ENCODE measurements at regions not wholly inside any gene's neighbourhood (a gene's known extent, or its start where the extent isn't known, plus 50 kb on each side); places are given as distances from the start of the nearest gene placed in this dataset.
"Not testable (repeated sequence)": the region's sequence is repeated elsewhere in the genome, so short reads cannot be mapped to it uniquely, and the experiment has no call there.

DNA sequence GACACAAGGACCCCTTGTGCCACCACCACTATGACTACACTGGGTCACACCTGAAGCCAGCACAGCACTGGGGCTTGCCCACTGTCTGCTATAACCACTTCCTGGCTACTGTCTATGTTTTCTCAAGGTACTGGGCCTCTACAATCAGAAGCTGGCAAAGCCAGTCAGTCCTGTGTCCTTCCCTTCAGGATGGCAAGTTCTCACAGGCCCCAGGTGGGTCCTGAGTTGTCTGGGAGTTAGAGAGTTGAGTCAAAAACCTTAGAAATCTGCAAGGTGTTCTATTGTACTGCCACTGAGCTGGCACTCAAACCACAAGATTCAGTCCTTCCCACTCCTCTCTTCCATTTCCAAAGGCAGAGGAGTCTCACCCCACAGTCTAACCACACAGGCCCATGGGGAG lies 705.5 kb downstream of the IPMK start:
- Histone ChIP-seq H3K36me3 (ENCODE audit: insufficient read depth, low read length, poor library complexity, severe bottlenecking) (no peaks in the 10 kb centered on the region), H3K27me3 (replicated peaks; ENCODE audit: insufficient read depth, low read depth, low read length, poor library complexity) (no peaks in the 10 kb centered on the region), H3K4me1 (ENCODE audit: insufficient read depth, low read length, poor library complexity, severe bottlenecking) (no peaks in the 10 kb centered on the region), H3K27ac (ENCODE audit: low read depth, low read length, poor library complexity, severe bottlenecking) (no peak overlapping the region), H3K9me3 (ENCODE audit: low read depth, low read length, poor library complexity, severe bottlenecking) (peaks cover 11% of the 10 kb centered on the region), H3K4me3 (ENCODE audit: low read depth, low read length, poor library complexity, severe bottlenecking) (no peak overlapping the region)
- DNase-seq (ENCODE audit: low spot score), result no peak
- BruUV-seq (replicated peaks), result no TSS peak
- ChIA-PET POLR2A (ENCODE audit: low non-redundant PET) (no interaction called here), CTCF (no interaction called here)
- intact Hi-C loops (cut with micrococcal nuclease; ENCODE audit: unreplicated experiment), result no loop called here
- TF ChIP-seq, protein P1, sequence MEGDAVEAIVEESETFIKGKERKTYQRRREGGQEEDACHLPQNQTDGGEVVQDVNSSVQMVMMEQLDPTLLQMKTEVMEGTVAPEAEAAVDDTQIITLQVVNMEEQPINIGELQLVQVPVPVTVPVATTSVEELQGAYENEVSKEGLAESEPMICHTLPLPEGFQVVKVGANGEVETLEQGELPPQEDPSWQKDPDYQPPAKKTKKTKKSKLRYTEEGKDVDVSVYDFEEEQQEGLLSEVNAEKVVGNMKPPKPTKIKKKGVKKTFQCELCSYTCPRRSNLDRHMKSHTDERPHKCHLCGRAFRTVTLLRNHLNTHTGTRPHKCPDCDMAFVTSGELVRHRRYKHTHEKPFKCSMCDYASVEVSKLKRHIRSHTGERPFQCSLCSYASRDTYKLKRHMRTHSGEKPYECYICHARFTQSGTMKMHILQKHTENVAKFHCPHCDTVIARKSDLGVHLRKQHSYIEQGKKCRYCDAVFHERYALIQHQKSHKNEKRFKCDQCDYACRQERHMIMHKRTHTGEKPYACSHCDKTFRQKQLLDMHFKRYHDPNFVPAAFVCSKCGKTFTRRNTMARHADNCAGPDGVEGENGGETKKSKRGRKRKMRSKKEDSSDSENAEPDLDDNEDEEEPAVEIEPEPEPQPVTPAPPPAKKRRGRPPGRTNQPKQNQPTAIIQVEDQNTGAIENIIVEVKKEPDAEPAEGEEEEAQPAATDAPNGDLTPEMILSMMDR (conservative IDR thresholded peaks at IDR 0.05; ENCODE audit: low read depth, low read length), result no peak
- no peak for TF ChIP-seq EZH2 (IDR thresholded peaks at IDR 0.05; ENCODE audit: borderline replicate concordance, low read depth, low read length, poor library complexity, severe bottlenecking)

DNA sequence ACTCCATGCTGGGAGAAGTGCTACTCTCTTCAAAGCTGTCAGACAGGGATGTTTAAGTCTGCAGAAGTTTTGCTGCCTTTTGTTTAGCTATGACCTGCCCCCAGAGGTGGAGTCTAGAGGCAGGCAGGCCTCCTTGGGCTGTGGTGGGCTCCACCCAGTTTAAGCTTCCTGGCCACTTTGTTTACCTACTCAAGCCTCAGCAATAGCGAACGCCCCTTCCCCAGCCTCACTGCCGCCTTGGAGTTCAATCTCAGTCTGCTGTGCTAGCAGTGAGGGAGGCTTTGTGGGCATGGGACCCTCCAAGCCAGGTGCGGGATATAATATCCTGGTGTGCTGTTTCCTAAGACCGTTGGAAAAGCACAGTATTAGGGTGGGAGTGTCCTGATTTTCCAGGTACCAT lies 715.9 kb downstream of the IPMK start:
- intact Hi-C loops (cut with micrococcal nuclease; ENCODE audit: unreplicated experiment); CTCF ChIA-PET; H3K36me3 ChIP-seq (ENCODE audit: insufficient read depth, low read length, poor library complexity, severe bottlenecking); H3K27me3 ChIP-seq (replicated peaks; ENCODE audit: insufficient read depth, low read depth, low read length, poor library complexity); DNase-seq (ENCODE audit: low spot score); H3K4me1 ChIP-seq (ENCODE audit: insufficient read depth, low read length, poor library complexity, severe bottlenecking); POLR2A ChIA-PET (ENCODE audit: low non-redundant PET); H3K27ac ChIP-seq (ENCODE audit: low read depth, low read length, poor library complexity, severe bottlenecking); H3K4me3 ChIP-seq (ENCODE audit: low read depth, low read length, poor library complexity, severe bottlenecking); H3K9me3 ChIP-seq (ENCODE audit: low read depth, low read length, poor library complexity, severe bottlenecking); BruUV-seq (replicated peaks): not testable (repeated sequence)

DNA sequence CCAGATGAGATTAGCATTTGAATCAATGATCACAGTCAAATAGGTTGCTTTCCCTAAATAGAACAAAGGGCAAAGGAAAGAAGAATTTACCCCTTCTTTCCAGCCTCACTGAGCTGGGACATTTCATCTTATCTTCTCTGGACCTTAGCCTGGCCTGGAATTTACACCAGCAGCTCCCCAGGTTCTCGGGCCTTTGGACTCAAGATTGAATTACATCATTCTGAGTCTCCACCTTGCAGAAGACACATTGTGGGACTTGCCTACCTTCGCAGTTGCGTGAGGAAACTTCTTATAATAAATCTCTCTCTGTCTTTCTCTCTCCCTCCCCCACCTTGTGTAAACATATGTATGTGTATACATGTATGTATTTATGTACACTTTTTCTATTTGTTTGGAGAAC lies 732.4 kb downstream of the IPMK start:
- no peak overlapping the region for H3K27ac ChIP-seq (ENCODE audit: low read depth, low read length, poor library complexity, severe bottlenecking)
- CTCF ChIA-PET, result no interaction called here
- intact Hi-C loops (cut with micrococcal nuclease; ENCODE audit: unreplicated experiment), result no loop called here
- no TSS peak for BruUV-seq (replicated peaks)
- peaks cover 8% of the 10 kb centered on the region for H3K9me3 ChIP-seq (ENCODE audit: low read depth, low read length, poor library complexity, severe bottlenecking)
- H3K4me3 ChIP-seq (ENCODE audit: low read depth, low read length, poor library complexity, severe bottlenecking), result no peak overlapping the region
- POLR2A ChIA-PET (ENCODE audit: low non-redundant PET), result no interaction called here
- no peaks in the 10 kb centered on the region for H3K4me1 ChIP-seq (ENCODE audit: insufficient read depth, low read length, poor library complexity, severe bottlenecking)
- no peak for DNase-seq (ENCODE audit: low spot score)
- TF ChIP-seq EZH2 (IDR thresholded peaks at IDR 0.05; ENCODE audit: borderline replicate concordance, low read depth, low read length, poor library complexity, severe bottlenecking), result no peak
- no peaks in the 10 kb centered on the region for H3K36me3 ChIP-seq (ENCODE audit: insufficient read depth, low read length, poor library complexity, severe bottlenecking)
- no peaks in the 10 kb centered on the region for H3K27me3 ChIP-seq (replicated peaks; ENCODE audit: insufficient read depth, low read depth, low read length, poor library complexity)

DNA sequence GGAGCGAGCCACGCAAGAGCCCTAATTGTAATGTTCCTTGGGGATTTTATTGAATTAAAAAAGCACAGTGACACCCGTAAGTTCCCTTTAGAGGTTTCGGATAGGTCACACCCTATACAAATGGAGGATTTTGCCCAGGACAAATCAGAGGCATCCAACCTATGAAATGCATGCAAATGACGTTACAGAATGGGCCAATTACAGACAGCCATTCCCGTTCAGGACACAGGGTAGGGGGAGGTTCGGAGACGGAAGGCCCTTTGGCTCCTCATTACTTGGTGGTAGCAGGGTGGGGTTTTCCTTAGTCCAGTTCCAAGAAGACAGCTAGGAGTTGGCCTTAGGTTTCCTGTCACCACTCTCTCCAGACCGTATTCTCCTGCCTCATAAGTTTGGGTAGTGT lies 754.1 kb downstream of the IPMK start:
- DNase-seq (ENCODE audit: low spot score), result no peak
- ChIA-PET CTCF (no interaction called here), POLR2A (ENCODE audit: low non-redundant PET) (no interaction called here)

More for the DNA sequence above, 754.1 kb downstream of the IPMK start:
- intact Hi-C loops (cut with micrococcal nuclease; ENCODE audit: unreplicated experiment), result no loop called here
- Histone ChIP-seq H3K4me1 (ENCODE audit: insufficient read depth, low read length, poor library complexity, severe bottlenecking) (no peaks in the 10 kb centered on the region), H3K27ac (ENCODE audit: low read depth, low read length, poor library complexity, severe bottlenecking) (no peak overlapping the region), H3K9me3 (ENCODE audit: low read depth, low read length, poor library complexity, severe bottlenecking) (peaks cover 19% of the 10 kb centered on the region), H3K36me3 (ENCODE audit: insufficient read depth, low read length, poor library complexity, severe bottlenecking) (no peaks in the 10 kb centered on the region), H3K27me3 (replicated peaks; ENCODE audit: insufficient read depth, low read depth, low read length, poor library complexity) (no peaks in the 10 kb centered on the region), H3K4me3 (ENCODE audit: low read depth, low read length, poor library complexity, severe bottlenecking) (no peak overlapping the region)
- TF ChIP-seq EZH2 (IDR thresholded peaks at IDR 0.05; ENCODE audit: borderline replicate concordance, low read depth, low read length, poor library complexity, severe bottlenecking), result no peak
- TF ChIP-seq, protein P1 (conservative IDR thresholded peaks at IDR 0.05; ENCODE audit: low read depth, low read length), result no peak
- BruUV-seq (replicated peaks), result no TSS peak
